ENCODE measurements at regions not wholly inside any gene's neighbourhood (a gene's known extent, or its start where the extent isn't known, plus 50 kb on each side); places are given as distances from the start of the nearest gene placed in this dataset.

- no peak overlapping the region for H3K4me3 ChIP-seq
- FAIRE-seq (no peak), DNase-seq (ENCODE audit: low read depth, low spot score) (no peak), ATAC-seq (no peak)
- H3K9ac ChIP-seq (ENCODE audit: control insufficient read depth, insufficient read depth, low read length) = no peak overlapping the region
- RAD21 ChIA-PET (ENCODE audit: unreplicated experiment) = no interaction called here
- peaks cover 2% of the 10 kb centered on the region for H3K4me1 ChIP-seq (ENCODE audit: control insufficient read depth, insufficient read depth, low read length)
- peaks cover 3 to 9% of the 10 kb centered on the region in 2 experiments; a peak in 3 of 4 replicates for H3K27me3 ChIP-seq (replicated peaks in 1 of 2; ENCODE audit: control insufficient read depth in 2 of 2, insufficient read depth in 2 of 2, low read length in 1 of 2)
- intact Hi-C loops (cut with micrococcal nuclease; ENCODE audit: unreplicated experiment) (no loop called here), in situ Hi-C loops (cut with MboI) (no loop called here)
- no peak overlapping the region for H2AFZ ChIP-seq (ENCODE audit: control insufficient read depth, low read depth, low read length)
- H3K4me2 ChIP-seq (ENCODE audit: control insufficient read depth, insufficient read depth) = no peak overlapping the region
- SMC1A ChIA-PET (ENCODE audit: uncharacterized antibody, unreplicated experiment) = no interaction called here
- CTCF ChIA-PET = no interaction called here
- POLR2A ChIA-PET = no interaction called here
- no peak for TF ChIP-seq ATF2 (IDR thresholded peaks at IDR 0.05; ENCODE audit: low read length)
- no peak for TF ChIP-seq SPI1 (IDR thresholded peaks at IDR 0.05; ENCODE audit: borderline replicate concordance, insufficient read depth, low read depth, low read length)
- no peak for TF ChIP-seq MLLT1 (IDR thresholded peaks at IDR 0.05)
- TF ChIP-seq CREM (IDR thresholded peaks at IDR 0.05; ENCODE audit: low read depth) = no peak
- TF ChIP-seq STAT3 (IDR thresholded peaks at IDR 0.05; ENCODE audit: low read depth, low read length) = no peak
- TF ChIP-seq POLR2A (IDR thresholded peaks at IDR 0.05; ENCODE audit: low read depth, low read length) = no peak
- no peak for TF ChIP-seq CHD2 (IDR thresholded peaks at IDR 0.05; ENCODE audit: borderline replicate concordance, low read depth, low read length)
- no peak for TF ChIP-seq SUPT20H (IDR thresholded peaks at IDR 0.05; ENCODE audit: borderline replicate concordance, control insufficient read depth, low read depth, low read length)
- no peak for TF ChIP-seq TAF1 (IDR thresholded peaks at IDR 0.05; ENCODE audit: borderline replicate concordance, low read depth, low read length)
- no peak for TF ChIP-seq PAX5 (IDR thresholded peaks at IDR 0.05; ENCODE audit: borderline replicate concordance, low read depth, low read length)
- TF ChIP-seq SIX5 (IDR thresholded peaks at IDR 0.05; ENCODE audit: low read depth, low read length, severe bottlenecking) = no peak
- no peak for TF ChIP-seq ZNF207 (IDR thresholded peaks at IDR 0.05; ENCODE audit: borderline replicate concordance)
- TF ChIP-seq MYB (IDR thresholded peaks at IDR 0.05; ENCODE audit: borderline replicate concordance, low read depth, low read length) = no peak
- no peak for TF ChIP-seq SIN3A (IDR thresholded peaks at IDR 0.05; ENCODE audit: low read depth, low read length)
- no peak for TF ChIP-seq FOXM1 (IDR thresholded peaks at IDR 0.05; ENCODE audit: low read depth, low read length)
- TF ChIP-seq YY1 (IDR thresholded peaks at IDR 0.05; ENCODE audit: low read depth, low read length) = no peak
- no peak for TF ChIP-seq IRF4 (IDR thresholded peaks at IDR 0.05; ENCODE audit: low read depth, low read length)
- no peak for TF ChIP-seq NR2C2 (IDR thresholded peaks at IDR 0.05; ENCODE audit: borderline replicate concordance, control insufficient read depth, insufficient read length, low read depth)
- no peak for TF ChIP-seq NFYB (IDR thresholded peaks at IDR 0.05; ENCODE audit: insufficient read depth, low read depth, low read length)
- TF ChIP-seq ESRRA (IDR thresholded peaks at IDR 0.05; ENCODE audit: low read length) = no peak
- no peak overlapping the region for H3K27ac ChIP-seq (ENCODE audit: control insufficient read depth, insufficient read depth)
- H3K36me3 ChIP-seq (ENCODE audit: control insufficient read depth in 2 of 2, insufficient read depth in 2 of 2, low read length in 1 of 2) = no peaks in the 10 kb centered on the region
- no peaks in the 10 kb centered on the region for H3K9me3 ChIP-seq (replicated peaks; ENCODE audit: control insufficient read depth, insufficient read depth, low read length)
- WGBS (ENCODE audit: insufficient coverage, insufficient replicate concordance, low lambda C conversion rate, missing lambda C conversion rate) = 46% methylated on average over 6 of the region's 6 CpGs
- no TSS peak for BruUV-seq (replicated peaks)
- H3K79me2 ChIP-seq (ENCODE audit: control insufficient read depth, insufficient read depth, low read length) = no peaks in the 10 kb centered on the region
- H4K20me1 ChIP-seq (ENCODE audit: control insufficient read depth, insufficient read depth) = no peaks in the 10 kb centered on the region
Measured at GRCh38 chr20:48451401-48451800, 376.4 kb downstream of the PREX1 start.
